Activated CD4-positive, alpha-beta T cell treated with anti-CD3 and anti-CD28 coated beads, Interleukin-2, amount 10 ng/mL, durations not matched to agents 7 days and 5 days (primary cell): ENCODE measurements at regions not wholly inside any gene's neighbourhood (a gene's known extent, or its start where the extent isn't known, plus 50 kb on each side); places are given as distances from the start of the nearest gene placed in this dataset.

Experiments used
- CTCF ChIA-PET: fragments of 350-600 bp; sonication (Branson Sonifier 250); formaldehyde crosslinking; loops from one replicate; lab custom pipeline; 2021; ENCODE audit warnings: antibody characterized with exemption; lab: Charles Lee
- POLR2A ChIA-PET: fragments of 350-600 bp; sonication (Branson Sonifier 250); formaldehyde crosslinking; loops from one replicate; lab custom pipeline; 2021; ENCODE audit warnings: antibody characterized with exemption; lab: Charles Lee
- DNase-seq: peaks from one replicate; pipeline ENCODE4 v3.0.0-alpha.2; 2020
- H3K27ac Mint-ChIP-seq: one replicate; pipeline ENCODE4 v1.8.0; 2021; ENCODE audit warnings: mild to moderate bottlenecking, moderate library complexity, mixed read lengths
- H3K27me3 Mint-ChIP-seq: one replicate; pipeline ENCODE4 v1.8.0; 2021; ENCODE audit warnings: mixed read lengths
- H3K36me3 Mint-ChIP-seq: one replicate; pipeline ENCODE4 v1.8.0; 2021; ENCODE audit warnings: low read depth, mixed read lengths
- H3K4me1 Mint-ChIP-seq: one replicate; pipeline ENCODE4 v1.8.0; 2021; ENCODE audit warnings: mixed read lengths
- H3K4me3 Mint-ChIP-seq: one replicate; pipeline ENCODE4 v1.8.0; 2021; ENCODE audit warnings: mild to moderate bottlenecking, moderate library complexity, mixed read lengths
- H3K9me3 Mint-ChIP-seq: one replicate; pipeline ENCODE4 v1.8.0; 2021; ENCODE audit warnings: mixed read lengths

GRCh38 chrX:810186-810585 lies 179.6 kb downstream of the SHOX start:
- ChIA-PET CTCF (no interaction called here), POLR2A (no interaction called here)
- Mint-ChIP-seq H3K27ac (no peak overlapping the region), H3K36me3 (no peaks in the 10 kb centered on the region), H3K4me1 (no peaks in the 10 kb centered on the region), H3K27me3 (no peaks in the 10 kb centered on the region), H3K4me3 (no peak overlapping the region), H3K9me3 (peaks cover 5% of the 10 kb centered on the region)
- DNase-seq, result no peak

GRCh38 chrX:809081-809480 lies 178.5 kb downstream of the SHOX start:
- Mint-ChIP-seq H3K36me3 (no peaks in the 10 kb centered on the region), H3K27ac (no peak overlapping the region), H3K4me1 (no peaks in the 10 kb centered on the region), H3K9me3 (peaks cover 5% of the 10 kb centered on the region), H3K27me3 (no peaks in the 10 kb centered on the region), H3K4me3 (no peak overlapping the region)
- POLR2A ChIA-PET, result no interaction called here
- CTCF ChIA-PET, result no interaction called here
- no peak for DNase-seq

GRCh38 chrX:806586-806985 lies 176.0 kb downstream of the SHOX start:
- CTCF ChIA-PET, result no interaction called here
- H3K9me3 Mint-ChIP-seq, result peaks cover 1% of the 10 kb centered on the region
- H3K27me3 Mint-ChIP-seq, result no peaks in the 10 kb centered on the region
- POLR2A ChIA-PET, result no interaction called here
- no peak overlapping the region for H3K4me3 Mint-ChIP-seq
- no peak for DNase-seq
- H3K27ac Mint-ChIP-seq, result no peak overlapping the region
- H3K4me1 Mint-ChIP-seq, result no peaks in the 10 kb centered on the region
- H3K36me3 Mint-ChIP-seq, result no peaks in the 10 kb centered on the region

- Mint-ChIP-seq H3K9me3 (peaks cover 4% of the 10 kb centered on the region), H3K4me1 (no peaks in the 10 kb centered on the region), H3K4me3 (no peak overlapping the region), H3K36me3 (no peaks in the 10 kb centered on the region), H3K27ac (no peak overlapping the region), H3K27me3 (no peaks in the 10 kb centered on the region)
- DNase-seq, result no peak
- ChIA-PET CTCF (no interaction called here), POLR2A (no interaction called here)
Observed at GRCh38 chrX:805988-806387, 175.4 kb downstream of the SHOX start.

GRCh38 chrX:805103-805670 lies 174.6 kb downstream of the SHOX start:
- Mint-ChIP-seq H3K4me3 (no peak overlapping the region), H3K27ac (no peak overlapping the region), H3K27me3 (no peaks in the 10 kb centered on the region), H3K36me3 (no peaks in the 10 kb centered on the region), H3K9me3 (peaks cover 7% of the 10 kb centered on the region), H3K4me1 (no peaks in the 10 kb centered on the region)
- CTCF ChIA-PET, result no interaction called here
- POLR2A ChIA-PET, result no interaction called here
- no peak for DNase-seq

- POLR2A ChIA-PET, result no interaction called here
- Mint-ChIP-seq H3K27me3 (no peaks in the 10 kb centered on the region), H3K4me3 (no peak overlapping the region), H3K4me1 (no peaks in the 10 kb centered on the region), H3K36me3 (no peaks in the 10 kb centered on the region), H3K9me3 (peaks cover 11% of the 10 kb centered on the region), H3K27ac (no peak overlapping the region)
- CTCF ChIA-PET, result no interaction called here
- no peak for DNase-seq
Observed at GRCh38 chrX:802846-803245, 172.3 kb downstream of the SHOX start.

GRCh38 chrX:799808-800207 lies 169.2 kb downstream of the SHOX start:
- ChIA-PET POLR2A (no interaction called here), CTCF (no interaction called here)
- no peak overlapping the region for H3K27ac Mint-ChIP-seq
- H3K27me3 Mint-ChIP-seq, result no peaks in the 10 kb centered on the region
- H3K36me3 Mint-ChIP-seq, result no peaks in the 10 kb centered on the region
- no peak for DNase-seq
- H3K4me3 Mint-ChIP-seq, result no peak overlapping the region
- H3K9me3 Mint-ChIP-seq, result peaks cover 11% of the 10 kb centered on the region
- no peaks in the 10 kb centered on the region for H3K4me1 Mint-ChIP-seq

- peaks cover 10% of the 10 kb centered on the region for H3K27me3 Mint-ChIP-seq
- CTCF ChIA-PET, result no interaction called here
Observed at GRCh38 chrX:794311-794710, 163.7 kb downstream of the SHOX start.

GRCh38 chrX:793216-793770 lies 162.7 kb downstream of the SHOX start:
- Mint-ChIP-seq H3K27ac (no peak overlapping the region), H3K27me3 (peaks cover 10% of the 10 kb centered on the region), H3K9me3 (no peaks in the 10 kb centered on the region), H3K4me1 (no peaks in the 10 kb centered on the region), H3K36me3 (no peaks in the 10 kb centered on the region), H3K4me3 (no peak overlapping the region)
- POLR2A ChIA-PET, result no interaction called here
- no peak for DNase-seq
- CTCF ChIA-PET, result no interaction called here

More at GRCh38 chrX:794311-794710, 163.7 kb downstream of the SHOX start:
- POLR2A ChIA-PET, result no interaction called here
- Mint-ChIP-seq H3K27ac (no peak overlapping the region), H3K9me3 (no peaks in the 10 kb centered on the region), H3K4me3 (no peak overlapping the region), H3K4me1 (no peaks in the 10 kb centered on the region), H3K36me3 (no peaks in the 10 kb centered on the region)
- no peak for DNase-seq

GRCh38 chrX:791479-792034 lies 161.0 kb downstream of the SHOX start:
- Mint-ChIP-seq H3K4me3 (no peak overlapping the region), H3K27ac (no peak overlapping the region), H3K4me1 (no peaks in the 10 kb centered on the region), H3K27me3 (peaks cover 10% of the 10 kb centered on the region), H3K9me3 (no peaks in the 10 kb centered on the region), H3K36me3 (no peaks in the 10 kb centered on the region)
- CTCF ChIA-PET, result no interaction called here
- POLR2A ChIA-PET, result no interaction called here
- no peak for DNase-seq

- Mint-ChIP-seq H3K27me3 (peaks cover 10% of the 10 kb centered on the region), H3K4me1 (no peaks in the 10 kb centered on the region), H3K4me3 (no peak overlapping the region), H3K9me3 (no peaks in the 10 kb centered on the region), H3K36me3 (no peaks in the 10 kb centered on the region), H3K27ac (no peak overlapping the region)
- ChIA-PET CTCF (no interaction called here), POLR2A (no interaction called here)
- DNase-seq, result no peak
Observed at GRCh38 chrX:790783-791360, 160.3 kb downstream of the SHOX start.

GRCh38 chrX:790041-790506 lies 159.5 kb downstream of the SHOX start:
- H3K4me1 Mint-ChIP-seq, result no peaks in the 10 kb centered on the region
- CTCF ChIA-PET, result no interaction called here

GRCh38 chrX:789096-789495 lies 158.5 kb downstream of the SHOX start:
- CTCF ChIA-PET, result no interaction called here
- Mint-ChIP-seq H3K27ac (no peak overlapping the region), H3K4me3 (no peak overlapping the region), H3K36me3 (no peaks in the 10 kb centered on the region), H3K27me3 (peaks cover 10% of the 10 kb centered on the region), H3K4me1 (no peaks in the 10 kb centered on the region), H3K9me3 (no peaks in the 10 kb centered on the region)
- no peak for DNase-seq
- POLR2A ChIA-PET, result no interaction called here

More at GRCh38 chrX:790041-790506, 159.5 kb downstream of the SHOX start:
- Mint-ChIP-seq H3K9me3 (no peaks in the 10 kb centered on the region), H3K27me3 (peaks cover 10% of the 10 kb centered on the region), H3K27ac (no peak overlapping the region), H3K4me3 (no peak overlapping the region), H3K36me3 (no peaks in the 10 kb centered on the region)
- DNase-seq, result no peak
- POLR2A ChIA-PET, result no interaction called here
